ENCODE measurements at regions not wholly inside any gene's neighbourhood (a gene's known extent, or its start where the extent isn't known, plus 50 kb on each side); places are given as distances from the start of the nearest gene placed in this dataset.

- Mint-ChIP-seq H3K9me3 (peaks cover 6% of the 10 kb centered on the region), H3K4me3 (no peak overlapping the region), H3K27ac (no peak overlapping the region), H3K4me1 (peaks cover 3% of the 10 kb centered on the region), H3K27me3 (ENCODE audit: low read depth) (peaks cover 54% of the 10 kb centered on the region), H3K36me3 (no peaks in the 10 kb centered on the region)
- no peak for TF ChIP-seq CTCF (IDR thresholded peaks at IDR 0.05; ENCODE audit: unreplicated experiment)
- no peak for DNase-seq (ENCODE audit: low spot score in 2 of 2, unreplicated experiment in 2 of 2)
Measured at GRCh38 chr1:18045203-18045602, 62.4 kb upstream of the IGSF21 start.

- Mint-ChIP-seq H3K27me3 (ENCODE audit: low read depth) (peaks cover 54% of the 10 kb centered on the region), H3K4me1 (peaks cover 3% of the 10 kb centered on the region), H3K4me3 (no peak overlapping the region), H3K36me3 (no peaks in the 10 kb centered on the region), H3K27ac (no peak overlapping the region), H3K9me3 (peaks cover 6% of the 10 kb centered on the region)
- TF ChIP-seq CTCF (IDR thresholded peaks at IDR 0.05; ENCODE audit: unreplicated experiment): no peak
- DNase-seq (ENCODE audit: low spot score in 2 of 2, unreplicated experiment in 2 of 2): no peak
Measured at GRCh38 chr1:18045621-18046020, 62.0 kb upstream of the IGSF21 start.

- H3K4me3 Mint-ChIP-seq: no peak overlapping the region
Measured at GRCh38 chr1:18047122-18047521, 60.5 kb upstream of the IGSF21 start.

GRCh38 chr1:18049228-18049627, 58.4 kb upstream of the IGSF21 start:
- Mint-ChIP-seq H3K27me3 (ENCODE audit: low read depth) (peaks cover 64% of the 10 kb centered on the region), H3K4me1 (no peaks in the 10 kb centered on the region), H3K36me3 (no peaks in the 10 kb centered on the region), H3K27ac (no peak overlapping the region), H3K4me3 (no peak overlapping the region), H3K9me3 (peaks cover 6% of the 10 kb centered on the region)
- no peak for TF ChIP-seq CTCF (IDR thresholded peaks at IDR 0.05; ENCODE audit: unreplicated experiment)
- DNase-seq (ENCODE audit: low spot score in 2 of 2, unreplicated experiment in 2 of 2): no peak

More at GRCh38 chr1:18047122-18047521, 60.5 kb upstream of the IGSF21 start:
- H3K27ac Mint-ChIP-seq: no peak overlapping the region
- DNase-seq (ENCODE audit: low spot score in 2 of 2, unreplicated experiment in 2 of 2): no peak
- peaks cover 6% of the 10 kb centered on the region for H3K9me3 Mint-ChIP-seq
- no peaks in the 10 kb centered on the region for H3K36me3 Mint-ChIP-seq
- peaks cover 63% of the 10 kb centered on the region for H3K27me3 Mint-ChIP-seq (ENCODE audit: low read depth)
- TF ChIP-seq CTCF (IDR thresholded peaks at IDR 0.05; ENCODE audit: unreplicated experiment): no peak
- H3K4me1 Mint-ChIP-seq: no peaks in the 10 kb centered on the region

- Mint-ChIP-seq H3K4me3 (no peak overlapping the region), H3K27me3 (ENCODE audit: low read depth) (peaks cover 63% of the 10 kb centered on the region), H3K4me1 (no peaks in the 10 kb centered on the region), H3K9me3 (peaks cover 6% of the 10 kb centered on the region), H3K27ac (no peak overlapping the region), H3K36me3 (no peaks in the 10 kb centered on the region)
- no peak for TF ChIP-seq CTCF (IDR thresholded peaks at IDR 0.05; ENCODE audit: unreplicated experiment)
- no peak for DNase-seq (ENCODE audit: low spot score in 2 of 2, unreplicated experiment in 2 of 2)
Measured at GRCh38 chr1:18052671-18053070, 54.9 kb upstream of the IGSF21 start.

- peaks cover 73% of the 10 kb centered on the region for H3K27me3 Mint-ChIP-seq (ENCODE audit: low read depth)
- no peaks in the 10 kb centered on the region for H3K36me3 Mint-ChIP-seq
- no peaks in the 10 kb centered on the region for H3K9me3 Mint-ChIP-seq
- no peak for TF ChIP-seq CTCF (IDR thresholded peaks at IDR 0.05; ENCODE audit: unreplicated experiment)
- H3K27ac Mint-ChIP-seq: no peak overlapping the region
- no peaks in the 10 kb centered on the region for H3K4me1 Mint-ChIP-seq
- H3K4me3 Mint-ChIP-seq: no peak overlapping the region
- DNase-seq (ENCODE audit: low spot score in 2 of 2, unreplicated experiment in 2 of 2): no peak
Measured at GRCh38 chr1:18055156-18055555, 52.4 kb upstream of the IGSF21 start.

Data from mesothelial cell of epicardium (in vitro differentiated cells).